ENCODE measurements at regions not wholly inside any gene's neighbourhood (a gene's known extent, or its start where the extent isn't known, plus 50 kb on each side); places are given as distances from the start of the nearest gene placed in this dataset.

- TF ChIP-seq CTCF (IDR thresholded peaks at IDR 0.05) = no peak
- no peak for TF ChIP-seq POLR2A (IDR thresholded peaks at IDR 0.05)
These were observed 85.3 kb downstream of the C1D start for GRCh38 chr2:67977464-67977863.
